ENCODE measurements at regions not wholly inside any gene's neighbourhood (a gene's known extent, or its start where the extent isn't known, plus 50 kb on each side); places are given as distances from the start of the nearest gene placed in this dataset.

GRCh38 chr14:44010595-44010994 is 496.5 kb downstream of the FSCB start:
- H3K36me3 Mint-ChIP-seq, result no peaks in the 10 kb centered on the region
- POLR2A ChIA-PET, result no interaction called here
- no peaks in the 10 kb centered on the region for H3K27me3 ChIP-seq (replicated peaks in 1 of 2; ENCODE audit: control insufficient read depth in 2 of 2, extremely low read depth in 1 of 2, insufficient read depth in 2 of 2, low read length in 1 of 2)
- no peak overlapping the region for H3K4me3 ChIP-seq (ENCODE audit: control insufficient read depth in 1 of 2, extremely low read depth in 1 of 2, low read length in 1 of 2)
- CTCF ChIA-PET, result no interaction called here
- no peaks in the 10 kb centered on the region for H3K4me1 ChIP-seq (ENCODE audit: control insufficient read depth in 1 of 2, extremely low read depth in 1 of 2, insufficient read depth in 2 of 2, low read length in 2 of 2)
- no peak for DNase-seq
- no peak overlapping the region for H3K4me3 Mint-ChIP-seq
- H3K4me1 Mint-ChIP-seq, result no peaks in the 10 kb centered on the region
- no peak overlapping the region for H3K27ac Mint-ChIP-seq
- H3K36me3 ChIP-seq (ENCODE audit: control insufficient read depth in 2 of 2, extremely low read depth in 1 of 2, insufficient read depth in 1 of 2, low read length in 1 of 2), result no peaks in the 10 kb centered on the region
- peaks cover 9 to 16% (median 12%) of the 10 kb centered on the region in 3 donors for H3K9me3 Mint-ChIP-seq
- H3K9me3 ChIP-seq, result no peaks in the 10 kb centered on the region
- H3K27me3 Mint-ChIP-seq, result no peaks in the 10 kb centered on the region
- no peak overlapping the region for H3K27ac ChIP-seq (ENCODE audit: low read length)
- ATAC-seq (replicated peaks in 1 of 4), result no peak

- Mint-ChIP-seq H3K4me1 (no peaks in the 10 kb centered on the region), H3K9me3 (peaks cover 9 to 16% (median 10%) of the 10 kb centered on the region in 3 donors), H3K4me3 (no peak overlapping the region), H3K27me3 (no peaks in the 10 kb centered on the region), H3K27ac (no peak overlapping the region), H3K36me3 (no peaks in the 10 kb centered on the region)
- Histone ChIP-seq H3K4me1 (ENCODE audit: control insufficient read depth in 1 of 2, extremely low read depth in 1 of 2, insufficient read depth in 2 of 2, low read length in 2 of 2) (no peaks in the 10 kb centered on the region), H3K27me3 (replicated peaks in 1 of 2; ENCODE audit: control insufficient read depth in 2 of 2, extremely low read depth in 1 of 2, insufficient read depth in 2 of 2, low read length in 1 of 2) (no peaks in the 10 kb centered on the region), H3K36me3 (ENCODE audit: control insufficient read depth in 2 of 2, extremely low read depth in 1 of 2, insufficient read depth in 1 of 2, low read length in 1 of 2) (no peaks in the 10 kb centered on the region), H3K27ac (ENCODE audit: low read length) (no peak overlapping the region), H3K4me3 (ENCODE audit: control insufficient read depth in 1 of 2, extremely low read depth in 1 of 2, low read length in 1 of 2) (no peak overlapping the region), H3K9me3 (no peaks in the 10 kb centered on the region)
- no peak for DNase-seq
- WGBS (ENCODE audit: insufficient coverage), result no CpG with 5 or more reads among the region's 3 CpGs
- ChIA-PET CTCF (no interaction called here), POLR2A (no interaction called here)
- no peak for ATAC-seq (replicated peaks in 1 of 4)
Measured at GRCh38 chr14:44010071-44010470, 497.0 kb downstream of the FSCB start.

- H3K9me3 ChIP-seq, result no peaks in the 10 kb centered on the region
- no peak for DNase-seq
- no CpG with 5 or more reads among the region's 1 CpG for whole genome bisulfite sequencing (ENCODE audit: insufficient coverage)
- H3K4me3 ChIP-seq (ENCODE audit: control insufficient read depth in 1 of 2, extremely low read depth in 1 of 2, low read length in 1 of 2), result no peak overlapping the region
- Mint-ChIP-seq H3K36me3 (no peaks in the 10 kb centered on the region), H3K9me3 (peaks cover 12 to 16% (median 12%) of the 10 kb centered on the region in 3 donors), H3K4me3 (no peak overlapping the region), H3K27me3 (no peaks in the 10 kb centered on the region), H3K4me1 (no peaks in the 10 kb centered on the region), H3K27ac (no peak overlapping the region)
- no peaks in the 10 kb centered on the region for H3K36me3 ChIP-seq (ENCODE audit: control insufficient read depth in 2 of 2, extremely low read depth in 1 of 2, insufficient read depth in 1 of 2, low read length in 1 of 2)
- no peak for ATAC-seq (replicated peaks in 1 of 4)
- no peak overlapping the region for H3K27ac ChIP-seq (ENCODE audit: low read length)
- ChIA-PET CTCF (no interaction called here), POLR2A (no interaction called here)
- H3K4me1 ChIP-seq (ENCODE audit: control insufficient read depth in 1 of 2, extremely low read depth in 1 of 2, insufficient read depth in 2 of 2, low read length in 2 of 2), result no peaks in the 10 kb centered on the region
- no peaks in the 10 kb centered on the region for H3K27me3 ChIP-seq (replicated peaks in 1 of 2; ENCODE audit: control insufficient read depth in 2 of 2, extremely low read depth in 1 of 2, insufficient read depth in 2 of 2, low read length in 1 of 2)
Measured at GRCh38 chr14:44009642-44010041, 497.4 kb downstream of the FSCB start.

- Histone ChIP-seq H3K27ac (ENCODE audit: low read length) (no peak overlapping the region), H3K36me3 (ENCODE audit: control insufficient read depth in 2 of 2, extremely low read depth in 1 of 2, insufficient read depth in 1 of 2, low read length in 1 of 2) (no peaks in the 10 kb centered on the region), H3K9me3 (no peaks in the 10 kb centered on the region), H3K27me3 (replicated peaks in 1 of 2; ENCODE audit: control insufficient read depth in 2 of 2, extremely low read depth in 1 of 2, insufficient read depth in 2 of 2, low read length in 1 of 2) (no peaks in the 10 kb centered on the region), H3K4me3 (ENCODE audit: control insufficient read depth in 1 of 2, extremely low read depth in 1 of 2, low read length in 1 of 2) (no peak overlapping the region), H3K4me1 (ENCODE audit: control insufficient read depth in 1 of 2, extremely low read depth in 1 of 2, insufficient read depth in 2 of 2, low read length in 2 of 2) (no peaks in the 10 kb centered on the region)
- ATAC-seq (replicated peaks in 1 of 4), result no peak
- no peak for DNase-seq
- CTCF ChIA-PET, result no interaction called here
- no peaks in the 10 kb centered on the region for H3K4me1 Mint-ChIP-seq
- peaks cover 10 to 19% (median 11%) of the 10 kb centered on the region in 3 donors for H3K9me3 Mint-ChIP-seq
- POLR2A ChIA-PET, result no interaction called here
- no peak overlapping the region for H3K27ac Mint-ChIP-seq
- no peaks in the 10 kb centered on the region for H3K36me3 Mint-ChIP-seq
- H3K4me3 Mint-ChIP-seq, result no peak overlapping the region
- no peaks in the 10 kb centered on the region for H3K27me3 Mint-ChIP-seq
Measured at GRCh38 chr14:43988989-43989388, 518.1 kb downstream of the FSCB start.

- Histone ChIP-seq H3K27me3 (replicated peaks in 1 of 2; ENCODE audit: control insufficient read depth in 2 of 2, extremely low read depth in 1 of 2, insufficient read depth in 2 of 2, low read length in 1 of 2) (no peaks in the 10 kb centered on the region), H3K9me3 (no peaks in the 10 kb centered on the region), H3K36me3 (ENCODE audit: control insufficient read depth in 2 of 2, extremely low read depth in 1 of 2, insufficient read depth in 1 of 2, low read length in 1 of 2) (no peaks in the 10 kb centered on the region), H3K4me1 (ENCODE audit: control insufficient read depth in 1 of 2, extremely low read depth in 1 of 2, insufficient read depth in 2 of 2, low read length in 2 of 2) (no peaks in the 10 kb centered on the region), H3K27ac (ENCODE audit: low read length) (no peak overlapping the region), H3K4me3 (ENCODE audit: control insufficient read depth in 1 of 2, extremely low read depth in 1 of 2, low read length in 1 of 2) (no peak overlapping the region)
- ATAC-seq (replicated peaks in 1 of 4), result no peak
- Mint-ChIP-seq H3K4me1 (no peaks in the 10 kb centered on the region), H3K36me3 (no peaks in the 10 kb centered on the region), H3K27me3 (no peaks in the 10 kb centered on the region), H3K27ac (no peak overlapping the region), H3K4me3 (no peak overlapping the region), H3K9me3 (peaks cover 7 to 25% (median 9%) of the 10 kb centered on the region in 3 donors)
- no CpG with 5 or more reads among the region's 8 CpGs for WGBS (ENCODE audit: insufficient coverage)
- POLR2A ChIA-PET, result no interaction called here
- DNase-seq, result no peak
- CTCF ChIA-PET, result no interaction called here
Measured at GRCh38 chr14:43983721-43984120, 523.4 kb downstream of the FSCB start.

- H3K27ac Mint-ChIP-seq, result no peak overlapping the region
- ChIA-PET POLR2A (no interaction called here), CTCF (no interaction called here)
- peaks cover 10 to 27% (median 13%) of the 10 kb centered on the region in 3 donors for H3K9me3 Mint-ChIP-seq
- no peaks in the 10 kb centered on the region for H3K9me3 ChIP-seq
- no peak for DNase-seq
- H3K4me3 Mint-ChIP-seq, result no peak overlapping the region
- no peaks in the 10 kb centered on the region for H3K36me3 Mint-ChIP-seq
- H3K36me3 ChIP-seq (ENCODE audit: control insufficient read depth in 2 of 2, extremely low read depth in 1 of 2, insufficient read depth in 1 of 2, low read length in 1 of 2), result no peaks in the 10 kb centered on the region
- H3K27me3 ChIP-seq (replicated peaks in 1 of 2; ENCODE audit: control insufficient read depth in 2 of 2, extremely low read depth in 1 of 2, insufficient read depth in 2 of 2, low read length in 1 of 2), result no peaks in the 10 kb centered on the region
- no peak for ATAC-seq (replicated peaks in 1 of 4)
- no peaks in the 10 kb centered on the region for H3K4me1 ChIP-seq (ENCODE audit: control insufficient read depth in 1 of 2, extremely low read depth in 1 of 2, insufficient read depth in 2 of 2, low read length in 2 of 2)
- H3K4me3 ChIP-seq (ENCODE audit: control insufficient read depth in 1 of 2, extremely low read depth in 1 of 2, low read length in 1 of 2), result no peak overlapping the region
- H3K27me3 Mint-ChIP-seq, result no peaks in the 10 kb centered on the region
- no peak overlapping the region for H3K27ac ChIP-seq (ENCODE audit: low read length)
- WGBS (ENCODE audit: insufficient coverage), result no CpG with 5 or more reads among the region's 3 CpGs
- H3K4me1 Mint-ChIP-seq, result no peaks in the 10 kb centered on the region
Measured at GRCh38 chr14:43981135-43981768, 525.8 kb downstream of the FSCB start.

GRCh38 chr14:43956741-43957140 is 550.3 kb downstream of the FSCB start:
- Histone ChIP-seq H3K9me3 (no peaks in the 10 kb centered on the region), H3K4me1 (ENCODE audit: control insufficient read depth in 1 of 2, extremely low read depth in 1 of 2, insufficient read depth in 2 of 2, low read length in 2 of 2) (no peaks in the 10 kb centered on the region), H3K36me3 (ENCODE audit: control insufficient read depth in 2 of 2, extremely low read depth in 1 of 2, insufficient read depth in 1 of 2, low read length in 1 of 2) (no peaks in the 10 kb centered on the region), H3K27me3 (replicated peaks in 1 of 2; ENCODE audit: control insufficient read depth in 2 of 2, extremely low read depth in 1 of 2, insufficient read depth in 2 of 2, low read length in 1 of 2) (no peaks in the 10 kb centered on the region), H3K27ac (ENCODE audit: low read length) (no peak overlapping the region), H3K4me3 (ENCODE audit: control insufficient read depth in 1 of 2, extremely low read depth in 1 of 2, low read length in 1 of 2) (no peak overlapping the region)
- Mint-ChIP-seq H3K4me3 (no peak overlapping the region), H3K27ac (no peak overlapping the region), H3K27me3 (no peaks in the 10 kb centered on the region), H3K36me3 (no peaks in the 10 kb centered on the region), H3K4me1 (no peaks in the 10 kb centered on the region), H3K9me3 (peaks cover 4 to 10% (median 8%) of the 10 kb centered on the region in 3 donors)
- DNase-seq, result no peak
- no peak for ATAC-seq (replicated peaks in 1 of 4)
- POLR2A ChIA-PET, result no interaction called here
- 100% methylated on average over 2 of the region's 5 CpGs for WGBS (ENCODE audit: insufficient coverage)
- CTCF ChIA-PET, result interaction anchor here in 1 of 2 donors (0.6 kb wide), 1 partner anchor 16 kb away, joined by 3 read pairs; no protein-coding TSS in a partner anchor
